GM19240 (cell line): ENCODE measurements at regions not wholly inside any gene's neighbourhood (a gene's known extent, or its start where the extent isn't known, plus 50 kb on each side); places are given as distances from the start of the nearest gene placed in this dataset.
"Not testable (repeated sequence)": the region's sequence is repeated elsewhere in the genome, so short reads cannot be mapped to it uniquely, and the experiment has no call there.

ENCODE experiments used
- DNase-seq: peaks from one replicate; pipeline ENCODE4 v3.0.0; 2011; ENCODE audit warnings: low spot score; ENCODE audit not compliant: insufficient read length

DNA sequence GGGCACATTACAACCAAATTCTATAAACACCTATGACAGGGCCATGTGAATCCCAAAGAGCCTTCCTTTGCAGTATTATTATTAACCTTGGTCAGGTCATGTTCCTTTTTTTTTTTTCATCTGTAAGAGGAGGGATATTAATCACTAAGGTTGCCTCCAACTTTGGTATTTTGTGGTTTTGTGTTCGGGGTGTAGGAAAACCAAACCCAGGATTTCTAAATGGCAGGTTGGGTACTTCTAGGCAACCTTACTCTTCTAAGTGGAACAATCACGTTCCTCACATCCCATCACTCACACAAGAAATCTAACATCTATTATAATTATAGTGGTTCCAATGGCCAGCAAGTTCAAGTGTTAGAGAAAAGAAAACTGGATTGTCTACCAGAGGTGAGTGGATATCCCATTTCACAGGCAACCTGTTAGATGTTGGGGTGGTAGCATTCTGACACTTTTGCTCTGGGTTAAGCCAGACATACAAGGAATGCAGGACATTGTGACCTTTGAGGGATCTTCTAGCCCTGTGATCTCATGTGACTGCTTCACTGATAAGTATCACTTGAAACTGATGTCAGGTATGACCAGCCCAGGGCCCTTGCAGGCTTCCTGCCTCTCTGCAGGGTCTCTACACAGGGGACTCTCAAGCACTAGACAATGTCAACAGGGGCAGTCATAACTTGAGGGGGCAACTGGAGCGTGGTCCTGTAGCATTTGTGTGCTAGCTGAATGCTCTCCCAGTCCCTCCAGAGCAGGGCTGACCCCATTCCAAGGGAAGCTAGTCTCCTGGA, 126.2 kb upstream of the VLDLR start:
- DNase-seq = no peak

DNA sequence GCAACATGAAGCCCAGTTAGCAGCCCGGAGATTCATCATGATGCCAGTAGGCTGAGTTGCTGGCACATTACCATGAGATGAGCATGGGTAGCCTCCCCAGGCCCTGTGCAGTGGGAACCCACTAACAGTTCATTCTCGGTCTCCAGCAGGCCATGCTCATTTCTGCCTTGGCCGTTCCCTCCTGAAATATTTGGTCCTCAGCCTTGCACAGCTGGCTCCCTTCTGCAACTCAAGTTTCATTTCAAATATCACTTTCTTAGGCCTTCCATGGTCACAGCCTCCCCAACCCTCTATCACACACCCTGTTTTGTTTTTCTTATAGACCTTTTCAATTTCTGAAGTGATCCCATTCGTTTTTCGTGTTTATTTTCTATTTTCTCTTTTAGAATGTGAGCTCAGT, 125.4 kb upstream of the VLDLR start:
- DNase-seq = no peak

DNA sequence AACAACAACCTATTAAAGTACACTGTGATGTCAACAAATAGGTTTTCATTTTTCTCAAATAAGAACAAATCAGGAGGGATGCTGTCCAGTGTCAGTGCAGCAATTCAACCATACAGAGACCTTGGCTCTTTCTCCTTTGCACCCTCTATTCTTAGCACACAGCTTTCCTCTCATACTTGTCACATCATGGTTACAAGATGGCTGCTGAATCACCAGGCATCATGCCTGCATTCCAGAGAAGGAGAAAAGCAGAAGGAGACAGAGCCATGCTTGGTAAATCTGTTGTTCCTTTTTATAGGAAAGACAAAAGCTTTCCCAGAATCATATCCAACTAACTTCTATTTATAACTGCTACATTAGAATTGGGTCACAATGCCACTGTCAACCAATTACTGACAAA, 124.7 kb upstream of the VLDLR start:
- DNase-seq = no peak

DNA sequence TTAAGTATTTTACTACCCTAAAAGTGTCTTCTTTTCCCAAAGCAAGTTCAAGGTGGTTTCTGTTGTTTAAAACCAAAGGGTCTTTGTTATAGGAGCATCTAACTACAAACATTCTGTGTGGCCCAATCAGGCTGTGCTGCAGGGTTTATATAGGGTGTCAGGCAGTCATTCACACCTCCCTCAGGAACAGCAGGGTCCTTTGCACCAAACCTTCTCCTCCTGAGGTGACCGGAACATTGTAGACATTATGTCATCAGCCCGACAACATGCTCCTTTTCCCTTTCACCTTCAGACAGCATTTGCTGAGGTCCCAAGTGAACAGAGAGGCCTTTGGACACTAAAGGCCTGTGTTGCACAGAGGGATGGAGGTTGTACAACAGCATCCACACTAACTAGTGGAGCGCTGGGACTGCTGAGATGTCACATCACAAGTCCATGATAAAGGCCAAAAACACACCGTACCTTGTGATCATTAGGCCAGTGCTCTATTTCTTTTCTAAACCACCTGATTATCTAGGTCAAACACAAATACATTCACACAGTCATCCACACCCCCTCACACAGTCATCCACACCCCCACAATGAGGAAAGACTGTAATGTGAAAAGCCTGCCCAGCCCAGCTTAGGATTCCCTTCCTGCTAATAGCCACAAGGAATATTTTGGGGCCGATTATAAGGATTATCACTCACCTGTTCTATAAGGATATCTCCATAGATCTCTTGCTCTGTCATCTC, 123.8 kb upstream of the VLDLR start:
- DNase-seq = no peak

DNA sequence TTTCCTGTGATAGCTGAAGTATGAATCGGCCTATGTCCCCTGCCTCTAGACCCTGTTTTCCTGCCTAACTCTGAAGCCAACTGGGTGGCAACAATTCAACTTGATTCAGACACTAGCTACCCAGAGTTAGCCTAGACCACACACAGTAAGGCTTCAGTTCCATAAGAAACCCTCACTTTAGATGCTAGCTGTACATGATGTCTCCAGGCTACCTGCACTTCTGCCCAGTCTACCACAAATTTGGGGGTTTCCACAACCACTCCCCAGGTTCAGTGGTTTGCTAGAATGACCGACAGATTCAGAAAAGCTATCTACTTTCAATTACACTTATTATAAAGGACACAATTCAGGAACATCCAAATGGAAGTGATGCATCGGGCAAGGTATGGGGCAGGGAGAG, 119.4 kb upstream of the VLDLR start:
- no peak for DNase-seq

DNA sequence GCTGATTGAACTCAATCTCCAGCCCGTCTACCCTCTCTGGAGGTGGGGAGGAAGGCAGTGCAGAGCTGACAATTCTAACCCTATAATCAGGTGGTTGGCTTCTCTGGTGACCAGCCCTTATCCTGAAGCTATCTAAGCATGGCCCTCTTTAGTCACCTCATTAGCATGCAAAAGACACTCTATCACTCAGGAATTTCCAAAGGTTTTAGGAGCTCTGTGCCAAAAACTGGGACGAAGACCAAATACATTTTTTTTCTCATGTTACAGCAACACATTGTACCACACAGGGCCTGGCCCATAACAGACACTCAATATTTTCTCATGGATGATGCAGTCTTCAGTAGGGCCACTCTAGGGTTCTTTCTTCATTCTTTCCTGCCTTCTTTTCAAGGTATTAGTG, 118.8 kb upstream of the VLDLR start:
- no peak for DNase-seq

DNA sequence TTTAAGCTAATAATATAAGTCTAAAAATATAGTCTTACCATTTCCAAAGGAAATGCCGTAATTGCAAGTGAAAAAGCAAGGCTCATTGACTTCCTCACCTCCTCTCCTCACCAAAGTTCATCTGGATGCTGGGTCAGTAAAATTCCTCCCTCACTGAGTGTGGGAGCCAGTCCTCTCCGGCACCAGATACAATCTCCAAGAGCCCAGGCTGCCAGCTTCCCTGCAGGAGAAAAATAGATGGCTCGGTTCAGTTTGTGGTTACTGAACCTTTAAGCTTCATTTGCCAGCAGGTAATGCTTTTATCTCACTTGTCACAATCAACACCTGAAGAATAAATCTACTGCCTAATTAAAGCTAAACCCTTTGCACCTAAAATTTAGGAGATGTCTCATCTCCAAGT, 115.3 kb upstream of the VLDLR start:
- DNase-seq = no peak

DNA sequence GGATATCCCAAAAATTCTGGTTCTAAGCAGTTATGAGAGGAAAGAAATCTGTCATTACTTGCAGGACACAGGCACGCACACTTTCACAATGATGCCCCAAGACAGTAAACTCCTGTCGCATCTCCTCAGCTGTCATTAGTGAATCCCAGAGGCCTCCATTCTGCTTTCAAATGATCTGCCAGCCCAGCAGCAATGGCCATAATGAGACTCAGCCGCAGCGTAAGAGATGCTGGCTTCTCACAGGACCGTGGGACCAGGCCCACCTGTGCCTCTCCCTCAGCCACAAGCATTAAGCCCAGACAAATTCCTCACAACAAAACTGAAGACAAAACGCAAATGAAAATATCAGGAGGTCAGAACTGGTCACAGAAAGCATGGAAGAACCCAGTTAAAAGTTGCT, 98.0 kb upstream of the VLDLR start:
- no peak for DNase-seq

DNA sequence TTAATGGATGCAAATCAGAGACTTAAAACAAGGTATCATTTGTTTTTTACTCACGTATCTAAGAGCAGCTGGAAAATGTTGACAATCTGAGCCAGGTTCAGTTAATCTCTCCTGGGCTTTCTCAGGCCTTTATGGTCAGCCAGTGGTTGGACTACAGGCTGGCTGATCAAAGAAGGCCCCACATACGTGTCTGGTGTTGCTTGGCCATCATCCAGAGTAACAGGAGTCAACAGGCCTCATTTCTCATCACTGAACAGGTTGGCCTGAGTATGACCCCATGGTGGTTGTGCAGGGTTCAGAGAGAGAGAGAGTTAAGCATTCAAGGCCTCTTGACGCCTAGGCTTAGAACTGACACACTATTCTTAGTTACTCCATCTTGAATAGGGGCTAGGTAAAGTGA, 97.0 kb upstream of the VLDLR start:
- no peak for DNase-seq

DNA sequence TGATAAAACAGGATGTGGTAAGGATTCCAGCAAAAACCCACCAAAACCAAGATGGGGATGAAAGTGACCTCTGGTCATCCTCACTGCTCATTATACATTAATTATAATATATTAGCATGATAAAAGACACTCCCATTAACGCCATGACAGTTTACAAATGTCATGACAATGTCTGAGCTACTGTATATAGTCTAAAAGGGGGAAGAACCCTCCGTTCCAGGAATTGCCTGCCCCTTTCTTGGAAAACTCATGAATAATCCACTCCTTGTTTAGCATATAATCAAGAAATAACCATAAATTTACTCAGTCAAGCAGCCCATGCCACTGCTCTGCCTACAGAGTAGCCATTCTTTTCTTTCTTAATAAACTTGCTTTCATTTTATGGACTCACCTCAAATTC, 96.4 kb upstream of the VLDLR start:
- no peak for DNase-seq

DNA sequence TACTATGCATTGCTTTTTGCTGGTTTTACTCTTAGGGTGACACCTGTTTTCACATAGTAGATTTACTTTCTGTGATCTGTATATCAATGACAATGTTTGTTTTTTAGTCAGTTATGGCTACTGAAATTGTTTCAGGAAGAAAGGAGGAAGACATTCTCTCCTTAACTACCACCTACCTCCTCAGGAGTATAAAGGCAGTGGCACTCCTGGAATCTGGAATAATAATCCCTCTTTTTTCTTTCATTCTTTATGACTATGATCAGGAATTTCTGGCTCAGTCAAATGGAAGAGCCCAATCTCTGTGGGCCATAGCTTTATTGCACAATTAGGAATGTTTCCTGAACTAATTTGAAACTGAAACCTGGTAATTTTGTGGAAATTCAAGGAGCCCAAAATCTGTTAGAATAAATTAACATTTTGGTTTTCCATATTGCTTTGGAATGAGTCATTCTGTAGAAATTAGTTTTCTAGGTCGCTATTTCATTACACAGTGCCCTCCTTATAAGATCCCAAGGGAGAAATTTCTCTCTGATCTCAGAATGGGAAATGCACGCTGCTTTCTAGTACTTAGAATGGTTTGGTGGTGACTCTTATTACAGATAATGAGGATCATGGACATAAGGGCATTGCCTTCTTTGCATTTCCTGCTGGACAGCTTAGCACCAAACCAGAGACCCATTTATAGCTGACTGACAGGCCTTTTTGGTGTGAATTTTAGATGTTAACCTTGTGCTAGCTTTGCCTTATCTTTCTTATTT, 95.3 kb upstream of the VLDLR start:
- no peak for DNase-seq

DNA sequence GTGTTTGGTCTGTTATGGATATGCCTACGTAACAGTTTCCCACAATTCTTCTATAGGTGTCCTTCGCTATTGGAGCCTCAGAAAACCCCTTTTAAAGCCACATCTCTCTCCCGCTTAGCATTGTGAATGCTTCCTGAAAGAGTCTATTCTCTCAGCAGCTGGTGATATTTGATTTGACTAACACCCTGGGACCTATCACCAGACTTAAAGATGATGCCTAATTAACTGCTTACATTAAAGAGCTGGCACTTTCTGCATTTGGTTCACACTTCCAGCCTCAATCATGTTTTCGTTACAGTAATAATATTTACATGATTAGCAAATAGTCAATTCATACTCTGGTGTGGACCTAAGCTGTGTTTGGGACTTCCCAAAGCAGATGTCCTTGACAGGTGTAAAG, 90.1 kb upstream of the VLDLR start:
- DNase-seq = no peak

DNA sequence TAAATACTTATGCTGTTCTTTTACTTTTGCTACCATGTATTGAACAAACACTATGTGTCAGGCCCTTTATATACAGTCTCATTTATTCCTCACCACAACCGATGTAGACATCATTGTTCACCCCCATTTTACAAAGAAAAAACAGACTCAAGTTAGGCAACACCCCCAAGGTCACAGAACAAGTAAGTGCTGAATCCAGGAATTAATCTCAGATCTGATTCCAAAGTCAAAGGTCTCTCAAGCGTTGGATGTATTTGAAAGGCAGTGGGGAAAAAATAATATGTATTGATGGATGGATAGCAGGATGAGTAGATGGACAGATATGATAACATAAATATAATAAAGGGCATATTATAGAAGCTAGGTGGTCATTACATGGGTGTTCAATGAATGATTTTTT, 85.1 kb upstream of the VLDLR start:
- DNase-seq = no peak

DNA sequence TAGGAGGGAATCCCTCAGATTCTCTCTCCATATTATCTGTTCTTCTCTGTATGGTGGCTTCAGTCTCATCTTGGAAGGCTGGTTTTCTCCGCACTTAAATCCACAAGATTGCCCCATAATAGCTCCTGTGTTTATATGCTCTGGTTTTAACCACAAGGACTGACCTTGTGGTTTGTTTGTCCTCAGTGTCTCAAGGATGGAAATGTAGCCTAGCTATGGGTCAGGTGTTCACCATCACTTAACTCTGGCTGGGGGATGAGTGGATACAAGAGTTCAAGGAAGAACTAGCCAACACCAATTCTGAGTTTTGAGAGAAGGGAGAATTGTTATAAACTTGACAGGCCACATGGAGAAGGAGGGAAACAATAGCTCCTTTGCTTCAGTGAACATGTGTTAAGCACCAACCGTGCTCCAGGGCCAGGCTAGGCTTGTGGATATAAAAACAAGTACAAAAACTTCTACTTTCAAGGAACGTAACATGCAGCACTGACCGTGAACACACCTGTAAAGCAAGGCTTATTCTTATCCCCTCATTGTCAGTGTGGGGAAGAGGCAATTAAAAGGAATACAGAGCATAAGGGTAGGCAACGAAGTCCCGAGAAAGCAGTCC, 75.6 kb upstream of the VLDLR start:
- DNase-seq = no peak

DNA sequence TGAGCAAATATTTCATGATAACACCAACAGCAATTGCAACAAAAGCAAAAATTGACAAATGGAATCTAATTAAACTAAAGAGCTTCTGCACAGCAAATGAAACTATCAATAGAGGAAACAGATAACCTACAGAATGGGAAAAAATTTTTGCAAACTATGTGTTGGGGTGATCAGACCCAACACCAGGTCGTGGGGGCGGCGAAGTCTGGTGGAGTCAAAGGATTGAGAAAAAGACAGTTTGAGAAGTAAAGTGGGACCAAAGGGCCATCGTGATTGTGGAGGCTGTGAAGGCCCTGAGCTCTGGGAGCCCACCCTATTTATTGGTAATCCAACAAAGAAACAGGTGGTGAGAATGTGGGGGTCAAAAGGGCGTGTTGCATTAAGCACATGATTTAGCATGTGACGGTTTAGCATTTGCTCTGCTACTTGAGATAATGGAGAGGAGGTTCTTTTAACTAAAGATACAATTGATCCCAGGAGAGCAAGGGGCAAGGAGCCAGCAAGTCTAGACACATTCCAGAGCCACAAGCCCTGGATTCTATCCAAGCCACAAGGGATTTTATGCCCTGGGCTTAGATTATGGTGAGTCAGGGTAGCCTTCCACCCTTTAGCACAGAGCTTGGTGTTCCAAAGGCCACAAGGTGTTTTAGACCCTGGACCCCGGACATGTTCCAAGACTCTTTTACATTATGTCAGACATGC, 65.5 kb upstream of the VLDLR start:
- DNase-seq = not testable (repeated sequence)

DNA sequence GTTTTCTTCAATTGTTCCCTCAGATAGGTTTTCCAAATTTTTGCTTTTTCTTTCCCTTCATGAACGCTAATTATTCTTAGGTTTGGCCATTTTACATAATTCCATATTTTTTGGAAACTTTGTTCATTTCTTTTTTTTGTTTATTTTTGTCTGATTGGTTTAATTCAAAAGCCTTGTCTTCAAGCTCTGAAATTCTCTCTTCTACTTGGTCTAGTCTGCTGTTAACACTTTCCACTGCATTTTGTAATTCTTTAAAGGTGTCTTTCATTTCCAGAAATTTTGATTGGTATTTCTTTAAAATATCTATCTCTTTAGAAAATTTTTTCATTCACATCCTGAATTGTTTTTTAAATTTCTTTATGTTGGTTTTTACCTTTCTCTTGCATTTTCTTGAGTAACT, 63.9 kb upstream of the VLDLR start:
- DNase-seq = no peak

DNA sequence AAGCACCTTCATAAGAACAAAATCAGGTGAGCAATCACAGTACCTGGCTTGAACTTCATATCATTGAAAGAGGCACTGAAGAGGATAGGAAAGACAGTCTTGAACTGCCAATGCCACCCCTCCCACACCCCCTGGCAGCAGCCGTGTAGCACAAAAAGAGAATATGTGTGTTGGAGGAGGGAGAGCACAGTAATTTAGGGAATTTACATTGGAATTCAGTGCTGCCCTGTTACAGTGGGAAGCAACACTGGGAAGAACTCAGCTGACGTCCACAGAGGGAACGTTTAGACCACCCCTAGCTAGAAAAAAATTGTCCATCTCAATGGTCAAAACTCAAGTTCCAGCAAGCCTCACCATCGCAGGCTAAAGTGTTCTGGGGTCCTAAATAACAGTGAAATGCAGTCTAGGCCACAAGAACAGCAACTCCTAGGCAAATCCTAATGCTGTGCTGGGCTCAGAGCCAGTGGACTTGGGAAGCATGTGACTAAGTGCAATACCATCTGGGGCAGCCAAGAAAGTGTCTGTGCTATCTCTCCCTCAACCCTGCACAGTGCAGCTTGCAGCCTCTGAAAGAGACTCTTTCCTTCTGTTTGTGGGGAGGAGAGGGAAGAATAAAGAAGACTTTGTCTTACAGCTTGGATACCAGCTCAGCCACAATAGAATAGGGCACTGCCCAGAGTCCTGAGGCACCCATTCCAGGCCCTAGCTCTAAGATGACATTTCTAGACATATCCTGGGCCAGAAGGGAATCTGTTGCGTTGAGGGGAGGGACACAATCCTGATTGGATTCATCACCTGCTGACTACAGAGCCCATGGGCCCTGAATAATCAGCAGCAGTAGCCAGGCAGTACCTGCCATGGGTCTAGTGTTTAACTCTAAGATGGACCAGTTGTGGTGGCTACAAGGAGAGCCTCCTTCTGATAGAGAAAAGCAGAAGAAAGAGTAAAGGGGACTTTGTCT, 62.1 kb upstream of the VLDLR start:
- DNase-seq = no peak

DNA sequence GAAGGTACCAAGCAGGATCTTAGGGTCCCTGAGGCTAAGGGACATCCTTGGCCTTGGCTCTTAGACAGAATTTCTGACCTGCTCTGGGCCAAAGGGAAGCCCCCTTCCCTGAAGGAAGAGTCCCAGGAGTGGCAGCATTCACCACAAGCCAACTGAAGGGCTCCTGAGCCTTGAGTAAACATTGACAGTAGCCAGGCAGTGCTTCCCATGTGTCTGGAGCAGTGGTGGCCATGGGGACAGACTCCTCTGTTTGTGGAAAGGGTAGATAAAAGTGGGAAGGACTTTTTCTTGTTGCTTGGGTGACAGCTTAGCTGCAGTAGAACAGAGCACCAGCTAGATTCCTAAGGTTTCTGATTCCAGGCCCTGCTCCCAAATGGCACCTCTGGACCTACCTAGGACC, 61.4 kb upstream of the VLDLR start:
- DNase-seq = no peak

DNA sequence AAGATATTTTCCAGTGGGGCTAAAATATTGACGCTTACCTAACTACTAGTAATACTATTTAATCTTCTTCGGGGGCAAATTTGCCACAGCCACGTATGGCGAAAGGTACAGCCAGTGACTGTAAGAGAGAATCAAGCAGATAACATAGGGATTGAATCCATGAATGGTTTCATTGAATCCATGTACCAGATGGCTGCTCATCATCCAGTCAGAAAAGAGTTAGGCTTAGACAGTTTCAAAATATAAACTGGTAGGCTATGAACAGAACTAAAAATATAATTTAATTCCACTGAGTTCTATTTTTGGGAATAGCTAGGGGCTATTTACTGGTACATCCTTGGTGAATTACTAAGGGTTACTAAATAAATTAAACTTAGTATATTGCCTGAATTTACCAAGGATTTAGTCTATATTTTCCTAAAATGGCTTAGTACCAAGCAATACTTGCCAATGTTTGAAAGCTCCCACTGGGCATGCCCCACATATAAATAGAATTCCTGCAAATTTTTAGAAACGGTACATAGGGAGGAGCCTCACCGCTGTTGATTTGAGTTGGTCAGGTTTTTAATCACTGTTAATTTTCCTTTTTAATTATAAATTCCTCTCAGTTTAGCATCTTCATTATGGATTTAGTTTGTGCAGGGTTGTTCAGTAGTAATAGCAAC, 55.8 kb upstream of the VLDLR start:
- DNase-seq = no peak

DNA sequence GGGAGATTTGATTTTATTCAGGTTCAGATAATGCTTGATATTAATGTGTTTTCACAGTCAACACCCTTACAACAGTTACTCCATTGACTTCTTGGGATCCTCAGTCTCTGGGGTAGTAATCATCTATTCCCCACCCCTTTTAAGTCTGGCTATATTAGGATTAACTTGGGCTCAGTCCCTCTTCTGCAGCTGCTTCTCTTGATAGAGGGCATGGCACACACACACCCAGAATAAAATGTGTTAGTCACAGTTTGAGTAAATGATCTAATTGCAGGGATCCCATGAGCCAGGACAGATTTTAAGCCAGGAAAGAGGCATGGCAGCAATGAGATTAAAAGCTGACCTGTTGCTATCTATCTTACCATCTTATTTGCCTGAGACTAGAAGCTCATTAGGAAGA, 53.7 kb upstream of the VLDLR start:
- DNase-seq = no peak
